HG03108 (cell line): ENCODE measurements at regions not wholly inside any gene's neighbourhood (a gene's known extent, or its start where the extent isn't known, plus 50 kb on each side); places are given as distances from the start of the nearest gene placed in this dataset.

ENCODE experiments used
- ATAC-seq: cut with Tn5 transposase; IDR thresholded peaks from one replicate; pipeline ENCODE4 v1.9.1; 2021; ENCODE audit warnings: moderate library complexity; ENCODE audit not compliant: unreplicated experiment

GRCh38 chr2:242022550-242023290 lies 153.2 kb downstream of the RTP5 start:
- no peak for ATAC-seq

GRCh38 chr2:242024751-242025355 lies 155.3 kb downstream of the RTP5 start:
- ATAC-seq, result no peak

GRCh38 chr2:242027676-242028450 lies 158.3 kb downstream of the RTP5 start:
- ATAC-seq, result no peak

- ATAC-seq, result no peak
Observed at GRCh38 chr2:242029422-242030225, 160.1 kb downstream of the RTP5 start.

- ATAC-seq, result no peak
Observed at GRCh38 chr2:242030226-242030575, 160.7 kb downstream of the RTP5 start.

- ATAC-seq, result no peak
Observed at GRCh38 chr2:242030858-242031257, 161.3 kb downstream of the RTP5 start.

GRCh38 chr2:242031481-242032019 lies 162.0 kb downstream of the RTP5 start:
- ATAC-seq, result no peak

GRCh38 chr2:242032780-242033656 lies 163.5 kb downstream of the RTP5 start:
- no peak for ATAC-seq

GRCh38 chr2:242034138-242034537 lies 164.6 kb downstream of the RTP5 start:
- no peak for ATAC-seq

GRCh38 chr2:242034996-242035814 lies 165.7 kb downstream of the RTP5 start:
- no peak for ATAC-seq

GRCh38 chr2:242035858-242036652 lies 166.5 kb downstream of the RTP5 start:
- no peak for ATAC-seq

GRCh38 chr2:242036653-242036950 lies 167.1 kb downstream of the RTP5 start:
- no peak for ATAC-seq

GRCh38 chr2:242038166-242038927 lies 168.8 kb downstream of the RTP5 start:
- ATAC-seq, result no peak

GRCh38 chr2:242038928-242039341 lies 169.4 kb downstream of the RTP5 start:
- ATAC-seq, result no peak

GRCh38 chr2:242040303-242040655 lies 170.8 kb downstream of the RTP5 start:
- ATAC-seq, result no peak

GRCh38 chr2:242040681-242041080 lies 171.2 kb downstream of the RTP5 start:
- no peak for ATAC-seq

GRCh38 chr2:242041816-242042215 lies 172.3 kb downstream of the RTP5 start:
- no peak for ATAC-seq
